Anterior cingulate cortex (tissue), 58 donors: ENCODE measurements at regions not wholly inside any gene's neighbourhood (a gene's known extent, or its start where the extent isn't known, plus 50 kb on each side); places are given as distances from the start of the nearest gene placed in this dataset.
"Not testable (repeated sequence)": the region's sequence is repeated elsewhere in the genome, so short reads cannot be mapped to it uniquely, and the experiment has no call there.

Experiments
- DNase-seq, 58 donors: peaks; one replicate each; lab custom pipeline; 2025; lab: John Stamatoyannopoulos, UW

DNA sequence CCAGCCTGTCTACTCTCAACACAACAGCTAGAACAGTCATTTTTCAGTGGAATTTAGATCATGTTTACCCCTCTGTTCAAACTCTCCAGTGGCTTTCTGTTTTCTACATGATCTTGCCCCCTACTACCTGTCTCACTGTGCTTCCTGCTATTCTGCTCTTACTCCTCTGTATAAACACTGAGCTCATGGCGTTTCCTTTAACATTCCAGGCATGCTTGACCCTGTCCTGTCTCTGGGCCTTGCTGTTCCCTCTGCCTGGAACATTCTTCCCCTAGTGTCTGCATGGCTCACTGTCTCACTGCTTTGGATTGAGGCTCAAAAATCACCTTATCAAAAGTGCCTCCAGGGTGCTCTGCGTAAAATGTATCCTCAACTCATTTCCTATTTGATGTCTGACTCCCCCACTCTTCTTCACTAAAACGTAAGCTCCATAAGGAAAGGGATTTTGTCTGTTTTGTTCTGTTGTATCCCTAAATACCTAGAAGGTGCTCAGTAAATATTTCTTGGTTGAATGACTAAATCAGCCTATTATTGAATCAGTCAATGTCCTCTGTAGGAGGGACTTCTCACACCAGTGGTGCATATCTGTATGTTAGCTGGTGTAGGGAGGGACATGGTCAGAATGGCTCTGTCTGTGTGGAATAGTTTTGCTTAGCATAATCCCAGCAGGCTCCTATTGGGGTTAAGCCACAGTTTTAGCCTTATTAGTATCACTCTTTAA is 78.0 kb upstream of the VKORC1L1 start:
- not testable (repeated sequence) for DNase-seq

DNA sequence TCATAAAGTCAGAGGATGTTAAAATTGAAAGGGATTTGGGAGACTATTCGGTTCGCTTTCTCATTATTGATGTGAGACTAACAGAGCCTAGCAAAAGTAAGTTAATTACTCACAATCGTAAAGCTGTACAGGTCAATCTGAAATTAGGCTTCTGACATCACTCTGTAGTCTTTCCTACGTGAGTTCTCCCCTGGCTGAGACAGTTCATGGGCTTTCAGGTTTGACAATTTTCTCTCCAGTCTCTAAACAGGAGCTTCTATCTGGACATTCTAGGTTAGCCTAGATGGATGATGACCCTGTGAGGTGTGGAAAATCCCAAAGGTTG is 77.5 kb upstream of the VKORC1L1 start:
- DNase-seq: not testable (repeated sequence)

DNA sequence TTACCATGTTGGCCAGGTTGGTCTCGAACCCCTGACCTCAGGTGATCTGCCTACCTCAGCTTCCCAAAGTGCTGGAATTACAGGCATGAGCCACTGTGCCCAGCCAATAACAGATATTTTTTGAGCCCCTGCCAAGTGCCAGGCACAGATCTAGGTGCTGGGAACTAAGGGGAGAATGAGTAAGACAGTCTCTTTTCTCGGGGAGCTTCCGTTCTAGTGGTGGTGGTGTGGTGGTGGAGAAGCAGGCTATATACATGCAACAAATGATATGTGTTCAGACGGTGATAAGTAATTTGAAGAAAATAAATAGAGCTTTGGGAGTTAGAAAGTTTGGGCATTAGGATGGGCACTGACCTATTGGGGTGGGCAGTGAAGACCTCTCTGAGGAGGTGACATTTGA is 76.7 kb upstream of the VKORC1L1 start:
- DNase-seq: no peak

DNA sequence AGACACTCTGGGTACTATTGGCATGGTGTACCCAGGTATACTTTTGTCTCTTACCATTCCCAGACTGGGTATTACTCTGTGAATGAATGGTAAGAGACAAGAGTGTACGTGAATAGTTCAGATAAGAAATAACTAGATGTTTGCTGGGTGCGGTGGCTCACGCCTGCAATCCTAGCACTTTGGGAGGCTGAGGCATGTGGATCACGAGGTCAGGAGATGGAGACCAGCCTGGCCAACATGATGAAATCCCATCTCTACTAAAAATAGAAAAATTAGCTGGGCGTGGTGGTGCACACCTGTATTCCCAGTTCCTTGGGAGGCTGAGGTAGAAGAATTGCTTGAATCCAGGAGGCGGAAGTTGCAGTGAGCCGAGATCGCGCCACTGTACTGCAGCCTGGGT is 75.8 kb upstream of the VKORC1L1 start:
- not testable (repeated sequence) for DNase-seq

DNA sequence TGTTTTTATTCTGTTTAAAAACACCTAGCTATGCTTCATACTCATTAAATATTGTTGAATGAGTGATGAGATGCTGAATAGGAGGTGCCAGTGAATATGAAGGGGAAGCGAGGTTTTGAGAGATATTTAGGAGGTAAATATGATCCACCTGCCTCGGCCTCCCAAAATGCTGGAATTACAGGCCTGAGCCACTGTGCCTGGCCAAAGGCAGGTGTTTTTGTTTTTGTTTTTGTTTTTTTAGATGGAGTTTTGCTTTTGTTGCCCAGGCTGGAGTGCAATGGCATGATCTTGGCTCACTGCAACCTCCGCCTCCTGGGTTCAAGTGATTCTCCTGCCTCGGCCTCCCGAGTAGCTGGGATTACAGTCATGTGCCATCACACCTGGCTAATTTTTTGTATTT is 75.3 kb upstream of the VKORC1L1 start:
- DNase-seq: not testable (repeated sequence)

DNA sequence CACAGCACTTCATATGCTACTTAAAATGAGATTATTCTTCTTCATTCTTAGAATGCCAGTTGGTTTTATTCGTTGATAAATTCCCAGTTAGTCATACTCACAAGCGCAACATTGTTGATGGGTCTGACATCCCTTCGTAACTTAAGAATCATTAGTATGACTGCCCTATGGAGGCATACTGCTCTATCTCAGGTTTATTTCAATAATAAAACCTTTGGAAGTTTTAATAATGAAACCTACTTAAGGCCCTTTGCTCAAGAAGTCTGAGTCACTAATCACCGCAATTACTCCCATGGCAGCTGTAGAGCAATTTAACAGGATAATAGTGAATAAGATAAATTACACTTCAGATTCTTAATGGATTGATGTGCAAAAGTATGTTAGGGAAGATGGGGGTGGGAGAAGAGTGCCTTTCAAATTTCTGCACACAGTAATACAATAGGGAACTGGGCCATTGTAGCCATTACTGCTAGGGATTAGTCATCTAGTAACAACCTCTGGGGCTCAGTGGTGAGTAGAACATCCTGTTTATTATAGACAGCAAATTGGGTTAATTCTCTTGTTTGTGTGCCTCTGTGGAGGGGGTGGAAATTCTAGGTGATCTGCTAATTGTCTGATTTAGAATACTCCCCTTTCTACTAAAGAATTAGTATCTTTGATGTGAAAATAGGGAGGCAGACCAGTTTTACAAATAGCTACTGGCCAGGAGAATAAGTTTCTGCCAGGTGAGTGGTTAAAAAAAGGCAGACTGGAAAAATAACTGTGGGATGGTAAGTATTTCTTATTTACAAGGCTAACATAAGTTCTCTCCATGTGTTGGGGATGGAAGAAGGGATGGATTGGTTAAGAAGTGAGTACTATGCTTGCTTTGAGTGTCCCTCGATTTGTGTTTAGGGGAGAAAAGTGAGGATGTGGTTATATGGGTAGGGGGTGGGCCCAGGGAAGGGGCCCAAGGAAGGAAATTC is 74.5 kb upstream of the VKORC1L1 start:
- no peak for DNase-seq

DNA sequence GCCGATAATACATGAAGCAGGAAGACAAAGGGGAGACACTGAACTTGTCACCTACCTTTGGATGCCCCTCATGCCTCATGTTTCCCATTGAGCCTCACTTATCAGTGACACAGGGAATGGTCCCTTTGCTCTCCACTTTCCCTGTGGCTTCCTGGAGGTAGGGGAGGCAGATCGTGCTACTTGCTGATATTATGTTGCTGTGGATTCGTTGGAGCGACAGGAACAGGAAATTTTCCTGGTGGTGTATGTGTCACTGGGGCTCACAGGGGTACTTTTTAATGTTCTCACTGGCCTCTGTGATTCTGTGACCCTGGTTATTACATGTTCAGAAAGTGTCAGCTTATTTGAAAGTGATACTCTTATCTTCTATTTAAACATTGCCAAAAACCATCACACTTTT is 72.7 kb upstream of the VKORC1L1 start:
- not testable (repeated sequence) for DNase-seq

DNA sequence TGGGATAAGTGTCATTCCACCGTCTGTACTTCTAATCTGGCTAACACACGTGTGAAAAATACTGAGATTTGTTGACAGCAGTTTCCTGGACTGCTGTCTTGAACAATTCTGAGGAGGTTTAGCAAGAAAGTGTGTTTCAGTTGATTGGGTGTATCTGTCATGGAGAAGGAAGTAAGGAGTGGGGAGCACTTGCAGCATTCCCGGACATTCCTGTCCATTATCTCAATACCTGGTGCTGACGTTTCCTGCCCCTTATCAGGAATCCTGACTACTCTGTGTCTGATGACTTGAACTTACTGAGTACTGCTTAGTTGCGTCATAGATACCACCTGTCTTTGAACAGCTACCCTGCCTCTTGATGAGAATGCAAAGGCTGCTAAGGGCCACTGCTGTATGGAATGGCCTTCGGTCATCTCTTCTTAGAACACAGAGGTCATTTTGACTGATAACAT is 72.0 kb upstream of the VKORC1L1 start:
- no peak for DNase-seq

DNA sequence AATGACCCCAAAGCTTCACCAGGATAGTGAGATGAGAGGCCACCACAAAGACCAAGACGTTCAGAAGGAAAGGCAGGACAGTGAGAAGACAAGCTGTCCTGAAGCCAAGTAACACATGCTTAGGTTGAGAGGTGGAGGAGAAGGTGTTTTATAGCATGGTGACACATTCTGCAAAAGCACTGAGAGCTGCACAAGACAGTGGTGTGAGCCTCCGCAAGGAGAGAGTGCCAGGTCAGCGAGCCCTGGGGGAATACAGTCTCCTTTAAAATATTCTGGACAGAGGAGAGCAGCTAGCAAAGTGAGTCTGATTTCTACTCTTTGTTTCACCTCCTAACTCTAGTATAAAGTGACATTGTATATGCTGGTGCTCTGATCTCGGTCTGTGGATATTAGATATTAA is 68.0 kb upstream of the VKORC1L1 start:
- no peak for DNase-seq

DNA sequence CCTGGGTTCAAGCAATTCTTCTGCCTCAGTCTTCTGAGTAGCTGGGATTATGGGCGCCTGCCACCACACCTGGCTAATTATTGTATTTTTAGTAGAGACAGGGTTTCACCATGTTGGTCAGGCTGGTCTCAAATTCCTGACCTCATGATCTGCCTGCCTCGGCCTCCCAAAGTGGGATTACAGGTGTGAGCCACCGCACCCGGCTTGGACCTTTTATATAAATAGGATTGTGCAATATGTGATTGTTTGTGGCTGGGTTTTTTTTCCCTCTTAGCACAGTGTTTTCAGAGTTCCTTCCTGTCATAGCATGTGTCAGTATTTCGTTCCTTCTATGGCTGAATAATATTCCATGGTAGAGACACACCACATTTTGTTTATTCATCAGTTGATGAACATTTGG is 65.8 kb upstream of the VKORC1L1 start:
- DNase-seq: not testable (repeated sequence)

DNA sequence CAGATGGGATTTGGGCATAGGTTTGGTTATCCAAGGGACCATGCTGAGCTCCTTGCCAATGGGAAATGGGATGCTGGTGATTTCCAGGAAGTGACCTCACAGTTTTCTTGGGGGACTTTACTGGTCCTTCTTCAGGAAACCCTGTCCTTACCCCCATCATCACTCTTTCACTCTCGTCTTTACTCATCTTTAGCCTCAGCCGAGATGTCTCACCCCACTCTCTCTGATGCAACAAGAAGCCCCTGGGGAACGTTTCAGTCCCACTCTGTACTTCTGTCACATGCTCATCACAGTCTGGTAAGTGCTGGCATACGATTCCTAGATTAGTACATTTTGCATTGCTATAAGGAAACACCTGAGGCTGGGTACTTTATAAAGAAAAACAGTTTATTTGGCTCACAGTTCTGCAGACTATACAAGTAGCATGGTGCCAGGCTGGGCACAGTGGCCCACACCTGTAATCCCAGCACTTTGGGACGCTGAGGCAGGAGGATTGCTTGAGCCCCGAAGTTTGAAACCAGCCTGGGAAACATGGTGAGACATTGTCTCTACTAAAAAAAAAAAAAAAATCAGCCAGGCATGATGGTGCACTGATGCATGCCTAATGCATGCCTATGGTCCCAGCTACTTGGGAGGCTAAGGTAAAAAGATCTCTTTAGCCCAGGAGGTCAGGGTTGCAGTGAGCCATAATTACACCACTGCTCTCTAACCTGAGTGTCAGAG is 63.5 kb upstream of the VKORC1L1 start:
- no peak for DNase-seq

DNA sequence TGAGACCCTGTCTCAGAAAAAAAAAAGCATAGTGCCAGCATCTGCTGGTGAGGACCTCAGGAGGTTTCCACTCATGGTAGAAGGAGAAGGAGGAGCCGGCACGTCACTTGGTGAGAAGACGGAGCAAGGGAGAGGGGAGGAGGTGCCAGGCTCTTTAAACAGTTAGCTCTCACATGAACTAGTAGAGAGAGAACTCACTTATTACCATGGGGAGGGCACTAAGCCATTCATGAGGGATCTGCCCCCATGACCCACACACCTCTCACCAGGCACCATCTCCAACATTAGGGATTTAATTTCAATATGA is 62.9 kb upstream of the VKORC1L1 start:
- no peak for DNase-seq

DNA sequence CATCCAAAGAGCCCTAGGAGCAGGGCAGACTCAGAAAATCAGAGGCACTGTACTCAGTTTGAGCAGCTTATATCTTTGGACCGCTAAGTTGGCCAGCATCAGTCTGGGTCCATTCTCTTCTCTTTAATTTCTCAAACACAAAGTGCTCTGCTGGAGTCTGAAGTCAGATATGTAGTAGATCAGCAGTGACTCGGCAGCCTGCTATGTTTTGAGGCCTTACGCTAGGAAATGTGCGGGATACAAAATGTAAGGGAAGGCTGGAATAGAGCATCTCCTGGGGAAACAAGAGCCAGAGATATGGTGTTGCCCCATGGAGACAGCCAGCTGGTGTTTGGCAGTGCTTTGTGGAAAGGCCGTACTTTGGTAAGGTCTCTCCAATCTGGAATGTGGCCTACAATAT is 60.6 kb upstream of the VKORC1L1 start:
- no peak for DNase-seq

DNA sequence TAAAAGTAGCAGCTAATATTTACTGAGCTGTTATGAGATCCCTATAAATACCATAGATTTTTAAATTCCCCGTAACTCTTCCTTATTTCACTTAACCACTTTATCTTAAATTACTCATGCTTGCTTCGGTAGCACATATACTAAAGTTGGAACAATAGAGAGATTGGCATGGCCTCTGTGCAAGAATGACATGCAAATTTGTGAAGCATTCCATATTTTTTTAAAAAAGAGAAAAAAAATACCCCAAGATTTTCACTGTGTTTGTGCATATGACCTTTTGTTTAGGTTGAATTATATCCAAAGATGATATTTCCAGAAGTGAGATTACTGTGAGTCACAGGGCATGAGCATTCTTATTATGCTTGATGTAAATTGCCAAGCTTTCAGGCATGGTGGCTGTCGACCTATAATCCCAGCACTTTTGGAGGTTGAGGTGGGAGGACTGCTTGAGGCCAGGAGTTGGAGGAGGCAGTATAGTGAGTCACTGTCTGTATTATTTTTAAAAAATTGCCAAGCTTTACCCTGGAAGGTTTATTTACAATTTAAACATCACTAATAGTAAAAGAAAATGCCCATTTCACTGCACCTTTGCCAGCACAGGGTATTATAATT is 58.2 kb upstream of the VKORC1L1 start:
- not testable (repeated sequence) for DNase-seq

DNA sequence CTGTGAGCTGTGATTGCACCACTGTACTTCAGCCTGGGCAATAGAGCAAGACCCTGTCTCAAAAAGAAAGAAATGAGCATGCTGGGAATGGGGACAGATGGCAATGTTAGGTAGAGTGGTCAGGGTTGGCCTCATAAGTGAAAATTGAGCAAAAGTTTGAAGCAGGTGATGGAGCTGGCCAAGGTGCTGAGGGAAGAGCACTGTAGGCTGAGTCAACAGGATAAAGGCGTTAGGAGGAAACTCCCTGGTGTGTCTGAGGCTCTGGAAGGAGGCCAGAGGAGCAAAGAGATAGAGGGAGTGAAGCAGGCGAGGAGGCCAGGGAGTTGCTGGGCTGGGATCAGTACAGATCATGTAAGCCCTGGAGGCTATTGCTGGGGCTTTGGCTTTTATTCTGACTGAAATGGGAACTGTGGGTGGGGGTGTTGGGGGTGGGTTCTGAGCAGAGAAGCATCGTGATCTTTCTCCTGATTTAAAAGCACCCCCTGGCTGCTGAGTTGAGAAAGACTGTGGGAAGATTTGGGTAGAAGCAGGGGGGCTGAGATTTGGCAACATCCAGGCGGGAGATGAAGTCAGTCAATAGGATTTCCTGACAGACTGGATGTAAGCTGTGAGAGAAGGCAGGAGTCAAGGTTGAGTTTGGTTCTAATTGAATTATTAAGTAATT is 52.5 kb upstream of the VKORC1L1 start:
- DNase-seq: no peak
